IPS DF 4.7 (cell line): ENCODE measurements at regions not wholly inside any gene's neighbourhood (a gene's known extent, or its start where the extent isn't known, plus 50 kb on each side); places are given as distances from the start of the nearest gene placed in this dataset.

Source experiments
- DNase-seq: peaks from one replicate; pipeline ENCODE4 v3.0.0-alpha.2; 2013; ENCODE audit warnings: low spot score; ENCODE audit errors: extremely low read depth

- no peak for DNase-seq
These were observed 64.8 kb upstream of the E2F7 start for GRCh38 chr12:77130193-77130592.

DNA sequence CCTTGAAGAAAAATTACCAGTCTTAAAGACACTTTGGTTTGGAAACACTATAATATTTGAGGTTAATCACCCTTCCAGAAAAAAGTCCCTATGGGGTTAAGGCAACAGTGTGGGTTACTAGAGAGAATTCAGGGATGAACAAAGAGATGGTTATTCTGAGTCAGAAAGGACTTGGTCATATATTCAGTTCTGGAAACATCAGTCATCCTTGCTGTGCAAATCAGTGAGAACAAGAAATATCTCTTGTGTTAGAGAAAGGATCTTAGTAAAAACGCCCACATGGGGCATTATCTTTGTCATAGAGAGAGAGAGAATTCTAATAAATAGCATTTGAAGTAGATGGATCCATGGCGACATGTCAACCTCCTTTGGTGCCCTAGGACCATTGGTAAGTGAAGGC lies 59.4 kb upstream of the E2F7 start:
- DNase-seq: no peak

DNA sequence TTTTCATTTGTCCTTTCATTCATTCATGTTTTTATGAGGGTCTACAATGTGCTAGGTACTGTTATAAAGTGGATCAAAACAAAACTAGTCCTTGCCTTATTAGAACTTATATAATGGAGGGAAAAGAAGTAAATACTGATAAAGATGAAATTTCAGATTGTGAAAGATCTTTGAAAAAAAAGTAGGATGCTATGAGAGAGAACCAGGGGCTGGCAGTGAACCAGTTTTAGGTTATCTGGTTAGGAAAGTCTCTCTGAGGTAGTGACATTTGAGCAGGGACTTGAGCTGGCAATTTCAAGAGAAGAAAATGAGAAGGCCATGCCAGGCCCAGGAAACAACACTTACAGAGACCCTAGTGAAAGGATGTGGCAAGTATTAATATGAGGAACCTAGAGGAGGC lies 57.3 kb upstream of the E2F7 start:
- no peak for DNase-seq

DNA sequence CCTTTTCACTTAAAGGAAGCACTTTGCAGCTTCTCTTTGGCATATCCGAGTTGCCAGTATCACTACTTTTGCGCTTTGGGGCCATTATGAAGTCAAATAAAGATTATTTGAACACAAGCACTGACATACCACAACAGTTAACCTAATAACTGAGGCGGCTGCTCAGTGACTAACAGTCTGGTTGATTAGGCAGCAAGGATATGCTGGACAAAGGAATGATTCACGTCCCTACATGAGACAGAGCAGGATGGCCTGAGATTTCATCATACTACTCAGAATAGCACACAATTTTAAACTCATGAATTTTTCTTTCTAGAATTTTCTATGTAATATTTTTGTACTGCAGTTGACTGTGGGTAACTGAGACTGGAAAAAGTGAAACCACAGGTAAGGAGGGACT lies 56.9 kb upstream of the E2F7 start:
- no peak for DNase-seq

DNA sequence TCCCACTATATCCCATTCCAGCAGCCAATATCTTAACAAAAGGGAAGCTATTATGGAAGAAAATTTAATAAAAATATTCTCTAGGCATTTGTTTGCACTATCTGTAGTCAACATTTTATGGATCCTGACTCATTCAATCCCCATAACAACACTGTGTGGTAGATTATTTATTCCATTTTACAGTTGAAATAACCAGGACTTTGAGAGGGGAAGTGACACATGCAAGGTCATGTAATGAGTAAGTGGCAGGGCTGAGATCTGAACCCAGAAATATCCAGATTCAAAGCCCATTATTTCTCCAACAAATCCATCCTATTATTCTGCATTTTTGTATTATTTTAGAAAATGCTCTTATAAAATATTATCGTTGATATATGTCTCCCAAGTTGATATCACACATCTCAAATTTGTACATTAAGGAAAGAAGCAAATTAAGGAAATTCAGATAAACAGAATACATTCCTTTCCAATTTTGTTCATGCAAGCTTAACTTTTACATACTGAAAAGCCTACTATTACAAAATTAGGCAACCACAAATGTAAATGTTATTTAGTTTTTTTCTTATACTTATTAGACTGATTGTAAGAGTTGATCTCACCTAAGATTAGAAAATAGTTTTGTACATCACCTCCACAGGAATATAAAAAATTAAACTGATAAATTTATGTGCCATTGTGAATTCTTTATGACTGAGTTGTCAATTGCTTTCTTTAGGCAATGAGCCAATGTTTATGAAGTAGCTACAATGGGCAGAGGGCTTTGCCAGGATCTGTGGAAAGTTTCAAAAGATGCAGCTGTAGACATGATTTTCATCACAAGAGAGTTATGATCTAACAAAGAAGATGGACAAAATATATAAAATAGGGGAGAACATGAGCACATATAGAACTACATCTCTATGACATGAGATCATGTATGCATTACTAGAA lies 55.1 kb upstream of the E2F7 start:
- no peak for DNase-seq

GRCh38 chr12:77118696-77119095 lies 53.3 kb upstream of the E2F7 start:
- DNase-seq: no peak

- no peak for DNase-seq
These were observed 50.9 kb upstream of the E2F7 start for GRCh38 chr12:77116277-77116676.

DNA sequence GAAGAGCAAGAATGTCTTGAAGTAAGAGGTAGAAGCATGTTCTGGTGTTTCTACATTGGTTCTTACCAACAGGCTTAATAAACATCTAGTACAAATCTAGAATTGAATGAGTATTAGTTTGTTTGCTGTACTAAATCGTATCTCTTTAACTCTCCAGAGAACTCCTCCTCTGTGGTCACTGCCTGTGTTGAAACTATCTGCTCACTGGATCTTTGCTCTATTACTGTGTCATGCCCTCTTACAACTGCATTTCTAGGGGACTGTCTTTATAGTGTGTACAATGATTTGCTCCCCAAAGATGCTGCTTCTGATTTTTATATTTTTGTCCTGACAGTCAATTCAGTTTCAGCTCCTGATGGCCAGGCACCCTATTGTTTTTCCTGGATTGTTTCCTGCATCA lies 50.1 kb upstream of the E2F7 start:
- no peak for DNase-seq
